ENCODE measurements at regions not wholly inside any gene's neighbourhood (a gene's known extent, or its start where the extent isn't known, plus 50 kb on each side); places are given as distances from the start of the nearest gene placed in this dataset.

- H4K20me1 ChIP-seq (replicated peaks in 1 of 2; ENCODE audit: control insufficient read depth in 1 of 2, insufficient read depth in 2 of 2, low read length in 2 of 2): no peaks in the 10 kb centered on the region
- no peak overlapping the region for H3K56ac ChIP-seq (replicated peaks; ENCODE audit: insufficient read length, low read depth, low read length)
- H2BK20ac ChIP-seq (ENCODE audit: low read length): no peak overlapping the region
- H3K36me3 ChIP-seq (ENCODE audit: control insufficient read depth in 2 of 4, insufficient read depth in 4 of 4, low read length in 3 of 4): no peaks in the 10 kb centered on the region
- H4K91ac ChIP-seq (replicated peaks; ENCODE audit: insufficient read length, low read length): no peak overlapping the region
- no peak overlapping the region for H2AFZ ChIP-seq (ENCODE audit: low read length)
- H3K27me3 ChIP-seq (replicated peaks in 1 of 4; ENCODE audit: control insufficient read depth in 3 of 4, extremely low read depth in 1 of 4, insufficient read depth in 3 of 4, low read length in 3 of 4): no peaks in the 10 kb centered on the region
- no peak overlapping the region for H4K5ac ChIP-seq (ENCODE audit: insufficient read length, low read depth, low read length)
- no peak overlapping the region for H2BK5ac ChIP-seq (ENCODE audit: low read depth, low read length)
- H3K79me1 ChIP-seq (ENCODE audit: low read depth, low read length): no peaks in the 10 kb centered on the region
- no peak for FAIRE-seq
- no peak overlapping the region for H2BK12ac ChIP-seq (ENCODE audit: low read depth, low read length)
- H2BK15ac ChIP-seq (ENCODE audit: low read length): no peak overlapping the region
- H3K4ac ChIP-seq (replicated peaks; ENCODE audit: insufficient read length, low read depth, low read length): no peak overlapping the region
- DNase-seq (ENCODE audit: low read depth in 1 of 2, low spot score in 2 of 2): no peak
- H4K8ac ChIP-seq (ENCODE audit: extremely low read depth, insufficient read depth, low read length): no peak overlapping the region
- no peaks in the 10 kb centered on the region for H3K9me3 ChIP-seq (ENCODE audit: insufficient read depth in 2 of 2, low read depth in 1 of 2, low read length in 1 of 2)
- H3K4me3 ChIP-seq (ENCODE audit: extremely low read depth in 1 of 4, insufficient read depth in 2 of 4, low read depth in 3 of 4, low read length in 4 of 4): no peak overlapping the region
- ChIA-PET CTCF (ENCODE audit: partially characterized antibody) (interaction anchor here (1.1 kb wide), 1 partner anchor 43 kb away, joined by 6 read pairs; no protein-coding TSS in a partner anchor), POLR2A (ENCODE audit: partially characterized antibody) (interaction anchor here (1.5 kb wide), 1 partner anchor 151 kb away, joined by 4 read pairs; no protein-coding TSS in a partner anchor)
- H3K14ac ChIP-seq (ENCODE audit: insufficient read length): no peak overlapping the region
- no peak overlapping the region for H2BK120ac ChIP-seq (replicated peaks; ENCODE audit: low read depth, low read length)
- H3K27ac ChIP-seq (ENCODE audit: low read depth, low read length): no peak overlapping the region
- no peaks in the 10 kb centered on the region for H3K79me2 ChIP-seq (ENCODE audit: control insufficient read depth in 1 of 2, insufficient read depth in 2 of 2, low read length in 2 of 2)
- no peaks in the 10 kb centered on the region; the same call in 1 of the 2 replicates for H3K23me2 ChIP-seq (ENCODE audit: low read depth, low read length)
- no peak overlapping the region for H2AK5ac ChIP-seq (ENCODE audit: low read depth, low read length)
- WGBS, 2 experiments (ENCODE audit: extremely low coverage in 1 of 2, insufficient coverage in 1 of 2, insufficient read length in 1 of 2, insufficient replicate concordance in 2 of 2, low coverage in 1 of 2, low lambda C conversion rate in 2 of 2, missing lambda C conversion rate in 1 of 2): 81 to 100% methylated on average over 1 to 7 of the region's 7 CpGs
- H3K9ac ChIP-seq (replicated peaks in 1 of 4; ENCODE audit: extremely low read depth in 1 of 4, low read depth in 3 of 4, low read length in 3 of 4): no peak overlapping the region
- H3K4me2 ChIP-seq (ENCODE audit: insufficient read depth in 1 of 2, low read depth in 2 of 2, low read length in 2 of 2): no peak overlapping the region
- no peaks in the 10 kb centered on the region for H3K4me1 ChIP-seq (replicated peaks in 1 of 4; ENCODE audit: control insufficient read depth in 3 of 4, insufficient read depth in 4 of 4, low read length in 3 of 4)
- H3K18ac ChIP-seq (ENCODE audit: extremely low read depth, low read length): no peak overlapping the region
- no peak for TF ChIP-seq YY1 (IDR thresholded peaks at IDR 0.05; ENCODE audit: low read depth, low read length)
- no peak overlapping the region for H3K23ac ChIP-seq (ENCODE audit: insufficient read length)
Measured at GRCh38 chr14:50013198-50013918, 103.0 kb downstream of the VCPKMT start.

All from H1 (cell line).